Duodenal mucosa (tissue), 2 donors: ENCODE measurements at regions not wholly inside any gene's neighbourhood (a gene's known extent, or its start where the extent isn't known, plus 50 kb on each side); places are given as distances from the start of the nearest gene placed in this dataset.

Experiments used
- H3K27ac ChIP-seq: one replicate; pipeline ENCODE4 v1.7.0; 2013; ENCODE audit warnings: low read depth, low read length
- H3K27me3 ChIP-seq, 2 donors: one replicate each; pipeline ENCODE4 v1.7.0; 2013; ENCODE audit warnings: low read length in 2 of 2, control low read depth in 1 of 2; ENCODE audit not compliant: insufficient read depth in 2 of 2, control insufficient read depth in 1 of 2
- H3K36me3 ChIP-seq, 2 donors: one replicate each; pipeline ENCODE4 v1.7.0; 2013; ENCODE audit warnings: low read length in 2 of 2, control low read depth in 1 of 2; ENCODE audit not compliant: insufficient read depth in 2 of 2, control insufficient read depth in 1 of 2
- H3K4me1 ChIP-seq, 2 donors: one replicate each; pipeline ENCODE4 v1.7.0; 2013; ENCODE audit warnings: low read length in 2 of 2, control low read depth in 1 of 2; ENCODE audit not compliant: insufficient read depth in 2 of 2, control insufficient read depth in 1 of 2
- H3K4me3 ChIP-seq, 2 donors: one replicate each; pipeline ENCODE4 v1.7.0; 2013; ENCODE audit warnings: low read length in 2 of 2, low read depth in 1 of 2
- H3K9ac ChIP-seq, 2 donors: one replicate each; pipeline ENCODE4 v1.7.0; 2013; ENCODE audit warnings: low read length in 2 of 2, low read depth in 1 of 2
- H3K9me3 ChIP-seq, 2 donors: one replicate each; pipeline ENCODE4 v1.7.0; 2013; ENCODE audit warnings: low read length in 2 of 2, control low read depth in 1 of 2; ENCODE audit not compliant: control insufficient read depth in 1 of 2

- no peaks in the 10 kb centered on the region for H3K9me3 ChIP-seq
- no peaks in the 10 kb centered on the region for H3K36me3 ChIP-seq
- H3K4me3 ChIP-seq, result no peak overlapping the region
- H3K4me1 ChIP-seq, result no peaks in the 10 kb centered on the region
- no peak overlapping the region for H3K27ac ChIP-seq
- H3K9ac ChIP-seq, result no peak overlapping the region
- peaks cover 0 to 6% of the 10 kb centered on the region in 2 donors for H3K27me3 ChIP-seq
These were observed 153.7 kb upstream of the C1orf174 start for GRCh38 chr1:4053774-4054173.

- Histone ChIP-seq H3K4me1 (no peaks in the 10 kb centered on the region), H3K36me3 (no peaks in the 10 kb centered on the region), H3K9me3 (no peaks in the 10 kb centered on the region), H3K4me3 (no peak overlapping the region), H3K27me3 (peaks cover 0 to 6% of the 10 kb centered on the region in 2 donors), H3K27ac (no peak overlapping the region), H3K9ac (no peak overlapping the region)
These were observed 155.4 kb upstream of the C1orf174 start for GRCh38 chr1:4055294-4055967.

- no peak overlapping the region for H3K4me3 ChIP-seq
- H3K9me3 ChIP-seq, result no peaks in the 10 kb centered on the region
- H3K36me3 ChIP-seq, result no peaks in the 10 kb centered on the region
- H3K4me1 ChIP-seq, result no peaks in the 10 kb centered on the region
- no peak overlapping the region for H3K9ac ChIP-seq
- no peak overlapping the region for H3K27ac ChIP-seq
- peaks cover 0 to under 1% of the 10 kb centered on the region in 2 donors for H3K27me3 ChIP-seq
These were observed 156.3 kb upstream of the C1orf174 start for GRCh38 chr1:4056422-4056821.

- H3K9ac ChIP-seq, result no peak overlapping the region
- no peak overlapping the region for H3K27ac ChIP-seq
- H3K36me3 ChIP-seq, result no peaks in the 10 kb centered on the region
- H3K27me3 ChIP-seq, result no peaks in the 10 kb centered on the region
- no peak overlapping the region for H3K4me3 ChIP-seq
- H3K4me1 ChIP-seq, result no peaks in the 10 kb centered on the region
- no peaks in the 10 kb centered on the region for H3K9me3 ChIP-seq
These were observed 156.9 kb upstream of the C1orf174 start for GRCh38 chr1:4056989-4057388.

GRCh38 chr1:4057603-4058002, 157.5 kb upstream of the C1orf174 start:
- Histone ChIP-seq H3K4me1 (no peaks in the 10 kb centered on the region), H3K27ac (no peak overlapping the region), H3K9ac (no peak overlapping the region), H3K36me3 (no peaks in the 10 kb centered on the region), H3K27me3 (no peaks in the 10 kb centered on the region), H3K9me3 (no peaks in the 10 kb centered on the region), H3K4me3 (no peak overlapping the region)

- H3K36me3 ChIP-seq, result no peaks in the 10 kb centered on the region
- no peak overlapping the region for H3K4me3 ChIP-seq
- H3K9me3 ChIP-seq, result no peaks in the 10 kb centered on the region
- no peaks in the 10 kb centered on the region for H3K4me1 ChIP-seq
- H3K9ac ChIP-seq, result no peak overlapping the region
- no peak overlapping the region for H3K27ac ChIP-seq
- H3K27me3 ChIP-seq, result no peaks in the 10 kb centered on the region
These were observed 158.1 kb upstream of the C1orf174 start for GRCh38 chr1:4058122-4058521.

GRCh38 chr1:4058706-4059105, 158.6 kb upstream of the C1orf174 start:
- Histone ChIP-seq H3K9me3 (no peaks in the 10 kb centered on the region), H3K4me3 (no peak overlapping the region), H3K9ac (no peak overlapping the region), H3K27me3 (no peaks in the 10 kb centered on the region), H3K27ac (no peak overlapping the region), H3K4me1 (no peaks in the 10 kb centered on the region), H3K36me3 (no peaks in the 10 kb centered on the region)

- Histone ChIP-seq H3K36me3 (no peaks in the 10 kb centered on the region), H3K4me1 (no peaks in the 10 kb centered on the region), H3K27me3 (no peaks in the 10 kb centered on the region), H3K27ac (no peak overlapping the region), H3K4me3 (no peak overlapping the region), H3K9ac (no peak overlapping the region), H3K9me3 (no peaks in the 10 kb centered on the region)
These were observed 159.2 kb upstream of the C1orf174 start for GRCh38 chr1:4059270-4059669.

GRCh38 chr1:4060850-4061249, 160.8 kb upstream of the C1orf174 start:
- H3K9ac ChIP-seq, result no peak overlapping the region
- no peaks in the 10 kb centered on the region for H3K27me3 ChIP-seq
- H3K4me3 ChIP-seq, result no peak overlapping the region

GRCh38 chr1:4061521-4062031, 161.5 kb upstream of the C1orf174 start:
- Histone ChIP-seq H3K27me3 (no peaks in the 10 kb centered on the region), H3K36me3 (no peaks in the 10 kb centered on the region), H3K4me1 (no peaks in the 10 kb centered on the region), H3K9ac (no peak overlapping the region), H3K9me3 (peaks cover 5 to 8% of the 10 kb centered on the region in 2 donors), H3K27ac (no peak overlapping the region), H3K4me3 (no peak overlapping the region)

More at GRCh38 chr1:4060850-4061249, 160.8 kb upstream of the C1orf174 start:
- Histone ChIP-seq H3K4me1 (no peaks in the 10 kb centered on the region), H3K9me3 (peaks cover 0 to 2% of the 10 kb centered on the region in 2 donors), H3K36me3 (no peaks in the 10 kb centered on the region), H3K27ac (no peak overlapping the region)
